ENCODE measurements at regions not wholly inside any gene's neighbourhood (a gene's known extent, or its start where the extent isn't known, plus 50 kb on each side); places are given as distances from the start of the nearest gene placed in this dataset.

- 52% methylated on average over 7 of the region's 7 CpGs for WGBS (ENCODE audit: low lambda C conversion rate)
- Histone ChIP-seq H3K79me2 (ENCODE audit: insufficient read depth) (no peaks in the 10 kb centered on the region), H3K4me3 (ENCODE audit: low read depth in 2 of 2, low read length in 1 of 2) (no peak overlapping the region), H3K4me2 (no peak overlapping the region), H3K27me3 (ENCODE audit: insufficient read depth) (no peaks in the 10 kb centered on the region), H2AFZ (ENCODE audit: low read depth) (no peak overlapping the region), H3K9me3 (no peaks in the 10 kb centered on the region), H3K36me3 (replicated peaks in 1 of 2; ENCODE audit: control insufficient read depth in 1 of 2, insufficient read depth in 2 of 2, low read length in 1 of 2) (no peaks in the 10 kb centered on the region), H3K27ac (ENCODE audit: low read depth in 2 of 2, low read length in 1 of 2) (no peak overlapping the region), H3F3A (replicated peaks; ENCODE audit: insufficient read depth) (no peaks in the 10 kb centered on the region), H3K4me1 (ENCODE audit: control insufficient read depth in 1 of 2, insufficient read depth in 2 of 2, low read depth in 1 of 2, low read length in 1 of 2) (no peaks in the 10 kb centered on the region), H4K20me1 (ENCODE audit: insufficient read depth) (no peaks in the 10 kb centered on the region), H3K9me2 (no peaks in the 10 kb centered on the region), H3K9ac (no peak overlapping the region)
- TF ChIP-seq MXI1 (IDR thresholded peaks at IDR 0.05; ENCODE audit: low read depth, low read length) (no peak), IRF3 (IDR thresholded peaks at IDR 0.05; ENCODE audit: low read depth, low read length) (no peak), TCF12 (IDR thresholded peaks at IDR 0.05) (no peak)
- TF ChIP-seq, protein P1, sequence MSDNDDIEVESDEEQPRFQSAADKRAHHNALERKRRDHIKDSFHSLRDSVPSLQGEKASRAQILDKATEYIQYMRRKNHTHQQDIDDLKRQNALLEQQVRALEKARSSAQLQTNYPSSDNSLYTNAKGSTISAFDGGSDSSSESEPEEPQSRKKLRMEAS (IDR thresholded peaks at IDR 0.05; ENCODE audit: low read depth): no peak
- TF ChIP-seq, protein P2, sequence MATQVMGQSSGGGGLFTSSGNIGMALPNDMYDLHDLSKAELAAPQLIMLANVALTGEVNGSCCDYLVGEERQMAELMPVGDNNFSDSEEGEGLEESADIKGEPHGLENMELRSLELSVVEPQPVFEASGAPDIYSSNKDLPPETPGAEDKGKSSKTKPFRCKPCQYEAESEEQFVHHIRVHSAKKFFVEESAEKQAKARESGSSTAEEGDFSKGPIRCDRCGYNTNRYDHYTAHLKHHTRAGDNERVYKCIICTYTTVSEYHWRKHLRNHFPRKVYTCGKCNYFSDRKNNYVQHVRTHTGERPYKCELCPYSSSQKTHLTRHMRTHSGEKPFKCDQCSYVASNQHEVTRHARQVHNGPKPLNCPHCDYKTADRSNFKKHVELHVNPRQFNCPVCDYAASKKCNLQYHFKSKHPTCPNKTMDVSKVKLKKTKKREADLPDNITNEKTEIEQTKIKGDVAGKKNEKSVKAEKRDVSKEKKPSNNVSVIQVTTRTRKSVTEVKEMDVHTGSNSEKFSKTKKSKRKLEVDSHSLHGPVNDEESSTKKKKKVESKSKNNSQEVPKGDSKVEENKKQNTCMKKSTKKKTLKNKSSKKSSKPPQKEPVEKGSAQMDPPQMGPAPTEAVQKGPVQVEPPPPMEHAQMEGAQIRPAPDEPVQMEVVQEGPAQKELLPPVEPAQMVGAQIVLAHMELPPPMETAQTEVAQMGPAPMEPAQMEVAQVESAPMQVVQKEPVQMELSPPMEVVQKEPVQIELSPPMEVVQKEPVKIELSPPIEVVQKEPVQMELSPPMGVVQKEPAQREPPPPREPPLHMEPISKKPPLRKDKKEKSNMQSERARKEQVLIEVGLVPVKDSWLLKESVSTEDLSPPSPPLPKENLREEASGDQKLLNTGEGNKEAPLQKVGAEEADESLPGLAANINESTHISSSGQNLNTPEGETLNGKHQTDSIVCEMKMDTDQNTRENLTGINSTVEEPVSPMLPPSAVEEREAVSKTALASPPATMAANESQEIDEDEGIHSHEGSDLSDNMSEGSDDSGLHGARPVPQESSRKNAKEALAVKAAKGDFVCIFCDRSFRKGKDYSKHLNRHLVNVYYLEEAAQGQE (IDR thresholded peaks at IDR 0.05; ENCODE audit: low read depth, low read length): no peak
- CTCF ChIA-PET: no interaction called here
- DNase-seq: no peak
- POLR2A ChIA-PET: no interaction called here
Observed at GRCh38 chr11:16484434-16484833, 128.1 kb upstream of the SOX6 start.

- no peak overlapping the region for H3K4me2 ChIP-seq
- ChIA-PET POLR2A (no interaction called here), CTCF (interaction anchor here (1.1 kb wide), 1 partner anchor 15 kb away, joined by 3 read pairs; no protein-coding TSS in a partner anchor)
- no peaks in the 10 kb centered on the region for H3F3A ChIP-seq (replicated peaks; ENCODE audit: insufficient read depth)
- no peaks in the 10 kb centered on the region for H4K20me1 ChIP-seq (ENCODE audit: insufficient read depth)
- 24% methylated on average over 2 of the region's 2 CpGs for WGBS (ENCODE audit: low lambda C conversion rate)
- no peak for DNase-seq
- no peak overlapping the region for H3K4me3 ChIP-seq (ENCODE audit: low read depth in 2 of 2, low read length in 1 of 2)
- H2AFZ ChIP-seq (ENCODE audit: low read depth): no peak overlapping the region
- no peaks in the 10 kb centered on the region for H3K9me2 ChIP-seq
- H3K79me2 ChIP-seq (ENCODE audit: insufficient read depth): no peaks in the 10 kb centered on the region
- no peak overlapping the region for H3K9ac ChIP-seq
- H3K27ac ChIP-seq (ENCODE audit: low read depth in 2 of 2, low read length in 1 of 2): no peak overlapping the region
- no peaks in the 10 kb centered on the region for H3K4me1 ChIP-seq (ENCODE audit: control insufficient read depth in 1 of 2, insufficient read depth in 2 of 2, low read depth in 1 of 2, low read length in 1 of 2)
- H3K9me3 ChIP-seq: no peaks in the 10 kb centered on the region
- H3K27me3 ChIP-seq (ENCODE audit: insufficient read depth): no peaks in the 10 kb centered on the region
- H3K36me3 ChIP-seq (replicated peaks in 1 of 2; ENCODE audit: control insufficient read depth in 1 of 2, insufficient read depth in 2 of 2, low read length in 1 of 2): no peaks in the 10 kb centered on the region
- TF ChIP-seq RAD21 (IDR thresholded peaks at IDR 0.05; ENCODE audit: low read length) (no peak), SMC3 (IDR thresholded peaks at IDR 0.05; ENCODE audit: low read depth, low read length) (no peak), IRF3 (IDR thresholded peaks at IDR 0.05; ENCODE audit: low read depth, low read length) (no peak), POLR2AphosphoS5 (IDR thresholded peaks at IDR 0.05; ENCODE audit: low read depth, low read length) (no peak), NRF1 (IDR thresholded peaks at IDR 0.05; ENCODE audit: low read depth, low read length) (no peak), RFX5 (IDR thresholded peaks at IDR 0.05; ENCODE audit: low read length) (no peak), GATA2 (CRISPR knock-in tag; IDR thresholded peaks at IDR 0.05) (no peak), ELF1 (IDR thresholded peaks at IDR 0.05) (no peak), EZH2phosphoT487 (IDR thresholded peaks at IDR 0.05; ENCODE audit: borderline replicate concordance, low read depth) (no peak)
- TF ChIP-seq, protein P3, sequence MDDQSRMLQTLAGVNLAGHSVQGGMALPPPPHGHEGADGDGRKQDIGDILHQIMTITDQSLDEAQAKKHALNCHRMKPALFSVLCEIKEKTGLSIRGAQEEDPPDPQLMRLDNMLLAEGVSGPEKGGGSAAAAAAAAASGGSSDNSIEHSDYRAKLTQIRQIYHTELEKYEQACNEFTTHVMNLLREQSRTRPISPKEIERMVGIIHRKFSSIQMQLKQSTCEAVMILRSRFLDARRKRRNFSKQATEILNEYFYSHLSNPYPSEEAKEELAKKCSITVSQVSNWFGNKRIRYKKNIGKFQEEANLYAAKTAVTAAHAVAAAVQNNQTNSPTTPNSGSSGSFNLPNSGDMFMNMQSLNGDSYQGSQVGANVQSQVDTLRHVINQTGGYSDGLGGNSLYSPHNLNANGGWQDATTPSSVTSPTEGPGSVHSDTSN (IDR thresholded peaks at IDR 0.05): no peak
- TF ChIP-seq, protein P4, sequence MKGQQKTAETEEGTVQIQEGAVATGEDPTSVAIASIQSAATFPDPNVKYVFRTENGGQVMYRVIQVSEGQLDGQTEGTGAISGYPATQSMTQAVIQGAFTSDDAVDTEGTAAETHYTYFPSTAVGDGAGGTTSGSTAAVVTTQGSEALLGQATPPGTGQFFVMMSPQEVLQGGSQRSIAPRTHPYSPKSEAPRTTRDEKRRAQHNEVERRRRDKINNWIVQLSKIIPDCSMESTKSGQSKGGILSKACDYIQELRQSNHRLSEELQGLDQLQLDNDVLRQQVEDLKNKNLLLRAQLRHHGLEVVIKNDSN (IDR thresholded peaks at IDR 0.05; ENCODE audit: borderline replicate concordance, low read depth): no peak
- TF ChIP-seq, protein P5, sequence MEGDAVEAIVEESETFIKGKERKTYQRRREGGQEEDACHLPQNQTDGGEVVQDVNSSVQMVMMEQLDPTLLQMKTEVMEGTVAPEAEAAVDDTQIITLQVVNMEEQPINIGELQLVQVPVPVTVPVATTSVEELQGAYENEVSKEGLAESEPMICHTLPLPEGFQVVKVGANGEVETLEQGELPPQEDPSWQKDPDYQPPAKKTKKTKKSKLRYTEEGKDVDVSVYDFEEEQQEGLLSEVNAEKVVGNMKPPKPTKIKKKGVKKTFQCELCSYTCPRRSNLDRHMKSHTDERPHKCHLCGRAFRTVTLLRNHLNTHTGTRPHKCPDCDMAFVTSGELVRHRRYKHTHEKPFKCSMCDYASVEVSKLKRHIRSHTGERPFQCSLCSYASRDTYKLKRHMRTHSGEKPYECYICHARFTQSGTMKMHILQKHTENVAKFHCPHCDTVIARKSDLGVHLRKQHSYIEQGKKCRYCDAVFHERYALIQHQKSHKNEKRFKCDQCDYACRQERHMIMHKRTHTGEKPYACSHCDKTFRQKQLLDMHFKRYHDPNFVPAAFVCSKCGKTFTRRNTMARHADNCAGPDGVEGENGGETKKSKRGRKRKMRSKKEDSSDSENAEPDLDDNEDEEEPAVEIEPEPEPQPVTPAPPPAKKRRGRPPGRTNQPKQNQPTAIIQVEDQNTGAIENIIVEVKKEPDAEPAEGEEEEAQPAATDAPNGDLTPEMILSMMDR (IDR thresholded peaks at IDR 0.05): no peak
- TF ChIP-seq, protein P6, sequence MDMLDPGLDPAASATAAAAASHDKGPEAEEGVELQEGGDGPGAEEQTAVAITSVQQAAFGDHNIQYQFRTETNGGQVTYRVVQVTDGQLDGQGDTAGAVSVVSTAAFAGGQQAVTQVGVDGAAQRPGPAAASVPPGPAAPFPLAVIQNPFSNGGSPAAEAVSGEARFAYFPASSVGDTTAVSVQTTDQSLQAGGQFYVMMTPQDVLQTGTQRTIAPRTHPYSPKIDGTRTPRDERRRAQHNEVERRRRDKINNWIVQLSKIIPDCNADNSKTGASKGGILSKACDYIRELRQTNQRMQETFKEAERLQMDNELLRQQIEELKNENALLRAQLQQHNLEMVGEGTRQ (IDR thresholded peaks at IDR 0.05; ENCODE audit: borderline replicate concordance, low read depth, low read length): no peak
Observed at GRCh38 chr11:16474659-16475058, 118.3 kb upstream of the SOX6 start.

Data from SK-N-SH (cell line).